ENCODE measurements at regions not wholly inside any gene's neighbourhood (a gene's known extent, or its start where the extent isn't known, plus 50 kb on each side); places are given as distances from the start of the nearest gene placed in this dataset.

GRCh38 chr5:88939300-88939699 lies 56.3 kb upstream of the MEF2C start:
- DNase-seq (ENCODE audit: low read depth, low spot score) = no peak
- in situ Hi-C loops (cut with HindIII; ENCODE audit: low pct_unique_long_range_greater_than_20kb, low sequenced_read_pairs) = no loop called here

- DNase-seq (ENCODE audit: low read depth, low spot score) = no peak
- in situ Hi-C loops (cut with HindIII; ENCODE audit: low pct_unique_long_range_greater_than_20kb, low sequenced_read_pairs) = no loop called here
These were observed 55.5 kb upstream of the MEF2C start for GRCh38 chr5:88938488-88938887.

GRCh38 chr5:88937406-88937805 lies 54.4 kb upstream of the MEF2C start:
- DNase-seq (ENCODE audit: low read depth, low spot score) = no peak
- in situ Hi-C loops (cut with HindIII; ENCODE audit: low pct_unique_long_range_greater_than_20kb, low sequenced_read_pairs) = no loop called here

GRCh38 chr5:88934439-88934838 lies 51.5 kb upstream of the MEF2C start:
- no peak for DNase-seq (ENCODE audit: low read depth, low spot score)
- in situ Hi-C loops (cut with HindIII; ENCODE audit: low pct_unique_long_range_greater_than_20kb, low sequenced_read_pairs) = no loop called here

Small RNA genes in the stretch of these regions (small RNA-seq; reads per million reads assigned to genes)
- 0 to 0.33 reads per million in 2 experiments for gene MIR3660

Data from SK-MEL-5 (cell line).